ENCODE measurements at regions not wholly inside any gene's neighbourhood (a gene's known extent, or its start where the extent isn't known, plus 50 kb on each side); places are given as distances from the start of the nearest gene placed in this dataset.

GRCh38 chr21:27406300-27407009, 439.6 kb upstream of the ADAMTS5 start:
- DNase-seq (ENCODE audit: low read depth, low spot score) (peak; percentile 85), FAIRE-seq (no peak)
- Histone ChIP-seq H3K4me2 (ENCODE audit: insufficient read depth, low read length) (no peak overlapping the region), H3K27me3 (ENCODE audit: control insufficient read depth in 2 of 2, insufficient read depth in 2 of 2, low read length in 2 of 2) (no peaks in the 10 kb centered on the region), H3K9me3 (replicated peaks; ENCODE audit: control insufficient read depth, insufficient read depth, low read length) (no peaks in the 10 kb centered on the region), H3K4me3 (replicated peaks in 1 of 3; ENCODE audit: insufficient read depth in 1 of 3, low read depth in 1 of 3, low read length in 3 of 3) (no peak overlapping the region), H3K9ac (replicated peaks; ENCODE audit: extremely low read depth, insufficient read depth, low read length) (no peak overlapping the region), H4K20me1 (replicated peaks; ENCODE audit: control insufficient read depth, extremely low read depth, insufficient read depth, low read length) (no peaks in the 10 kb centered on the region), H3K27ac (ENCODE audit: insufficient read depth, low read depth, low read length) (no peak overlapping the region), H3K79me2 (ENCODE audit: control insufficient read depth, insufficient read depth, low read length) (no peaks in the 10 kb centered on the region), H3K9me1 (replicated peaks; ENCODE audit: control insufficient read depth, extremely low read depth, insufficient read depth, low read length) (no peaks in the 10 kb centered on the region), H2AFZ (ENCODE audit: low read depth, low read length) (no peak overlapping the region), H3K4me1 (ENCODE audit: control insufficient read depth, extremely low read depth, insufficient read depth, low read length) (no peaks in the 10 kb centered on the region), H3K36me3 (ENCODE audit: control insufficient read depth in 2 of 2, extremely low read depth in 1 of 2, insufficient read depth in 2 of 2, low read length in 2 of 2) (no peaks in the 10 kb centered on the region)
- CTCF ChIA-PET: interaction anchor here (1.5 kb wide), 1 partner anchor 12 kb away, joined by 5 read pairs; no protein-coding TSS in a partner anchor
- POLR2A ChIA-PET: interaction anchor here (0.9 kb wide), 1 partner anchor 12 kb away, joined by 4 read pairs; no protein-coding TSS in a partner anchor
- TF ChIP-seq MYC (IDR thresholded peaks at IDR 0.05; ENCODE audit: low read depth, low read length) (no peak), GATA2 (IDR thresholded peaks at IDR 0.05; ENCODE audit: insufficient read depth, insufficient read length, low read depth, low read length) (peak; percentile 63), MAX (IDR thresholded peaks at IDR 0.05; ENCODE audit: insufficient read depth, insufficient read length) (no peak), POLR2A (IDR thresholded peaks at IDR 0.05; ENCODE audit: low read depth, low read length) (no peak), FOS (IDR thresholded peaks at IDR 0.05; ENCODE audit: borderline replicate concordance, insufficient read depth, low read length) (peak; percentile 62), POLR2AphosphoS5 (IDR thresholded peaks at IDR 0.05; ENCODE audit: insufficient read depth, low read depth, low read length) (no peak), JUN (IDR thresholded peaks at IDR 0.05; ENCODE audit: borderline replicate concordance, insufficient read depth, insufficient read length, low read depth) (no peak), EZH2 (IDR thresholded peaks at IDR 0.05; ENCODE audit: borderline replicate concordance, low read depth, low read length, severe bottlenecking) (no peak), CTCF (IDR thresholded peaks at IDR 0.05; ENCODE audit: extremely low read depth in 1 of 2, insufficient read depth in 1 of 2, low read depth in 1 of 2, low read length in 2 of 2) (no peak)
- dilution Hi-C loops (cut with MboI; ENCODE audit: extremely low pct_ligation_motif_present, low sequenced_read_pairs): no loop called here
- BruUV-seq (replicated peaks): no TSS peak
- intact Hi-C loops (cut with micrococcal nuclease): no loop called here
